ENCODE measurements at regions not wholly inside any gene's neighbourhood (a gene's known extent, or its start where the extent isn't known, plus 50 kb on each side); places are given as distances from the start of the nearest gene placed in this dataset.

DNA sequence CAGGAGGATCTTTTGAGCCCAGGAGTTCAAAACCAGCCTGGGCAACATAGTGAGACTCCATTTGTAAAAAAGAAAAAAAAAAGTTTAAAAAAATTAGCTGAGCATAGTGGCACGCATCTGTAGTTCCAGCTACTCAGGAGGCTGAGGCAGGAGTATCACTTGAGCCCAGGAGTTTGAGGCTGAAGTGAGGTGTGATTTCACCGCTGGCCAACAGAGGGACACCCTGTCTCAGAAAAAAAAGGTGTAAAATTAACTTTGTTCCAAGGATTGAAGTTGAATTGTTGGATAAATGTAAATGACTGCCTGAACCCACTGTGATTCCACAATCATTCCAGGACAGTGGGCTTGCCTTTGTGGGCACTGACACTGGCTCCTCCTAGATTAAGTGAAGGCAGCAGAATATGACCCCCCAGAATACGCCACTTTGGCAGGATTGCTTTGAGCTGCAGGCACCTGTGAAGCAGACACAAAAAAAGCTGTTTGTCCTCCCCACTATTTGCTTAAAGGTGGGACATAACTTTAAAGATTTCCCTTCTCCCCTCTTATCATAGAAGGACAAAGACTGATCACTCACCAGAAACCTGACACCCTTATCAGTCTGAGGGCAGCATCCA, 57.2 kb upstream of the FOXI2 start:
- TF ChIP-seq, protein P1, sequence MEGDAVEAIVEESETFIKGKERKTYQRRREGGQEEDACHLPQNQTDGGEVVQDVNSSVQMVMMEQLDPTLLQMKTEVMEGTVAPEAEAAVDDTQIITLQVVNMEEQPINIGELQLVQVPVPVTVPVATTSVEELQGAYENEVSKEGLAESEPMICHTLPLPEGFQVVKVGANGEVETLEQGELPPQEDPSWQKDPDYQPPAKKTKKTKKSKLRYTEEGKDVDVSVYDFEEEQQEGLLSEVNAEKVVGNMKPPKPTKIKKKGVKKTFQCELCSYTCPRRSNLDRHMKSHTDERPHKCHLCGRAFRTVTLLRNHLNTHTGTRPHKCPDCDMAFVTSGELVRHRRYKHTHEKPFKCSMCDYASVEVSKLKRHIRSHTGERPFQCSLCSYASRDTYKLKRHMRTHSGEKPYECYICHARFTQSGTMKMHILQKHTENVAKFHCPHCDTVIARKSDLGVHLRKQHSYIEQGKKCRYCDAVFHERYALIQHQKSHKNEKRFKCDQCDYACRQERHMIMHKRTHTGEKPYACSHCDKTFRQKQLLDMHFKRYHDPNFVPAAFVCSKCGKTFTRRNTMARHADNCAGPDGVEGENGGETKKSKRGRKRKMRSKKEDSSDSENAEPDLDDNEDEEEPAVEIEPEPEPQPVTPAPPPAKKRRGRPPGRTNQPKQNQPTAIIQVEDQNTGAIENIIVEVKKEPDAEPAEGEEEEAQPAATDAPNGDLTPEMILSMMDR (IDR thresholded peaks at IDR 0.05): peak; percentile 78
- no peak for TF ChIP-seq SIN3A (IDR thresholded peaks at IDR 0.05; ENCODE audit: borderline replicate concordance, insufficient read depth, low read depth, low read length)
- no peak for TF ChIP-seq POLR2AphosphoS5 (IDR thresholded peaks at IDR 0.05; ENCODE audit: low read depth, low read length)
- no peak for TF ChIP-seq TCF7L2 (IDR thresholded peaks at IDR 0.05; ENCODE audit: low read depth, low read length)
